LNCAP (cell line): ENCODE measurements at regions not wholly inside any gene's neighbourhood (a gene's known extent, or its start where the extent isn't known, plus 50 kb on each side); places are given as distances from the start of the nearest gene placed in this dataset.

Source experiments
- TF ChIP-seq, protein P1 (sequence below): fragments of 450-650 bp; IDR thresholded peaks from 2 replicates; pipeline ENCODE4 v1.5.1; 2017; ENCODE audit warnings: mild to moderate bottlenecking

DNA sequence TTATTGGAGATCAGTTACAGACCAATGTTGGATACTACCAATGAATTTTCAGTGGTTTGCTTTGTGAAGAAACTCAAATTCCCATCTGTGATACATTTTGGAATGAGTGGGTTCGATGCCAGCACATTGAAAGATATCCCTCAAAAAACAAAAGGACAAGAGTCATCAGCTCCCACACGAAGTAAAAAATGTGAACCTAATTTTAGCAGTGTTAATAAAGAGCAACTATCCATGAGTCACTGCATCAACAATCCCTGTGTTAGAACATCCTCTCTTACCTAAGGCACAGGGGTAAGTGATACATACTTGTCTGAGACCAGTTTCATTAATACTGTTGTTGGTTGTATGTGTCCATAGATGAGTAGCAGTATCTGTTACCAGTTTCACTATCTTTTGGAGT, 551.8 kb upstream of the SOX11 start:
- TF ChIP-seq, protein P1, sequence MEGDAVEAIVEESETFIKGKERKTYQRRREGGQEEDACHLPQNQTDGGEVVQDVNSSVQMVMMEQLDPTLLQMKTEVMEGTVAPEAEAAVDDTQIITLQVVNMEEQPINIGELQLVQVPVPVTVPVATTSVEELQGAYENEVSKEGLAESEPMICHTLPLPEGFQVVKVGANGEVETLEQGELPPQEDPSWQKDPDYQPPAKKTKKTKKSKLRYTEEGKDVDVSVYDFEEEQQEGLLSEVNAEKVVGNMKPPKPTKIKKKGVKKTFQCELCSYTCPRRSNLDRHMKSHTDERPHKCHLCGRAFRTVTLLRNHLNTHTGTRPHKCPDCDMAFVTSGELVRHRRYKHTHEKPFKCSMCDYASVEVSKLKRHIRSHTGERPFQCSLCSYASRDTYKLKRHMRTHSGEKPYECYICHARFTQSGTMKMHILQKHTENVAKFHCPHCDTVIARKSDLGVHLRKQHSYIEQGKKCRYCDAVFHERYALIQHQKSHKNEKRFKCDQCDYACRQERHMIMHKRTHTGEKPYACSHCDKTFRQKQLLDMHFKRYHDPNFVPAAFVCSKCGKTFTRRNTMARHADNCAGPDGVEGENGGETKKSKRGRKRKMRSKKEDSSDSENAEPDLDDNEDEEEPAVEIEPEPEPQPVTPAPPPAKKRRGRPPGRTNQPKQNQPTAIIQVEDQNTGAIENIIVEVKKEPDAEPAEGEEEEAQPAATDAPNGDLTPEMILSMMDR, result no peak

GRCh38 chr2:5144159-5144558, 548.0 kb upstream of the SOX11 start:
- TF ChIP-seq, protein P1, result no peak

DNA sequence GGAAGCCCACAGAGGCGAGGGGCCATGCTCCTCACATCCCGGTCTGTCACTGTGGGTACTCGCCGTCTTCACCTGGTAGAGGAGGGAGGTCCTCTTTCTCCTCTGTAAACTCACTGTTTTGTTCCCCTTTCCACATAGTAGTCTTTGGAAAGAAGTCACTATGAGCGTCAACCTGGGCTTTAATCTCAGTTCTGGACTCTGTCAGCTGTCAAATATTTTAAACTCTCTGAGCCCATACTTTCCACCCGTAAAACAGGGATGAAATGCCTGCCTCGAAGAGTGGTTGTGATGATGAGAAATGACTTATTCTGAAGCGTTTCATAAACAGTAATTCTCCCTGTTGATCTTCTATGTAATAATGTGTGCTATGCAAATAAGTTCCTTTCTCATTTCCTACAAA, 547.1 kb upstream of the SOX11 start:
- TF ChIP-seq, protein P1, result no peak

DNA sequence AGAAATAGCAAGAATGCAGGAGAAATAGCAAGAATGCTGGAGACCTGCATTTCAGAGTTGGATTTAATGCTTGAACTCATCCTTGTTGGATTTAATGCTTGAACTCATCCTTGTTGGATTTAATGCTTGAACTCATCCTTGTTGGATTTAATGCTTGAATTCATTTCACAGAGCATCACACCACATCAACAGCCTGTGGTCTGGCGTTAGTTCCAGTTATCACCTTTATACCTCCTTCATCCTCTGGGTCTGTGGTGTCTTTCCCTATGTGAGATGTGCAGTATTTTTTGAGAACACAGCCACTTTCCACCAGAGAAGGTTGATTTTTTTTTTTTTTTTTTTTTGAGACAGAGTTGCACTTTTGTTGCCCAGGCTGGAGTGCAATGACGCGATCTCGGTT, 546.4 kb upstream of the SOX11 start:
- TF ChIP-seq, protein P1, result no peak

DNA sequence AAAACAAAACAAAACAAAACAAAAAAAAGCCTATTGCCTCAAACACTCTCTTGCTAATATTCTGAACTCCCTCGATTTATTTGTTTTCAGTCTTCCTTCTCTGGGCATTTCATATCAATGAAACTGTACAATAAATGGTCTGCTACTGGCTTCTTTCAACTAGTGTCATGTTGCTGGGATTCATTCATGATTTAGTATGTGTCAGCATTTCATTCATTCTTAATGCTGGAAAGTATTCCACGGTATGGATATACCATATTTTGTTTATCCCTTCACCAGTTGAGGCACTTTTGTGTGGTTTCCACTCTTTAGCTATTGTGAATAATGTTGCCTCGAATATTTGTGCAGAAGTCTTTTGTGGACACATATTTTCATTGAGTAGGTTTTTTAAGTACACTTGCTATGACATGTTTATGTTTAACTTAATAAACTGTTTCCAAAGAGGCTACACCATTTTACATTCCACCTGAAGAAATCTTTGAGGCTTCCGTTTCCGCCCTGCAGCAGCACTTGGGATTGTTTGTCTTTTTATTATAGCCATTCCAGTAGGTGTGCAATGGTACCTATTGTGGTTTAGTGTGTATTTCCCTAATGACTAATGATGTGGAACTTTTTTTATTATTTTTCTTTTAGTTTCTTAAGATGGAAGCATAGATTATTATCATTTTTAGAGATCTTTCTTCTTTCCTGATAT, 543.6 kb upstream of the SOX11 start:
- TF ChIP-seq, protein P1, result no peak

DNA sequence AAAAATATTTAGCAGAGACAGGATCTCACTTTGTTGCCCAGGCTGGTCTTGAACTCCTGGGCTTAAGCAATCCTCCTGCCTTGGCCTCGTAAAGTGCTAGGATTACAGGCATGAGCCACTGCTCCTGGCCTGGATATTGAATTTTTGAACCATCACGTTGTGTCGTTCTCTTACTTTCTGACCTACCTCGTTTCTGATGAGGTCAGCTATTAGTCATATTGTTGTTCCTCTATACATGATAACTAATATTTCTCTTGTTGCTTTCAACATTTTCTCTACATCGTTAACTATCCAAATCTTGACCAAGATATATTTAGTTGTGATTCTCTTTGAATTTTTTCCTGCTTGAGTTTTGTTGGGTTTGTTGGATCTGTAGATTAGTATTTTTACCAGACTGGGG, 541.3 kb upstream of the SOX11 start:
- TF ChIP-seq, protein P1, result no peak

- TF ChIP-seq, protein P1, result no peak
These were observed 527.2 kb upstream of the SOX11 start for GRCh38 chr2:5164776-5165525.
